GM18909 (cell line): ENCODE measurements at regions not wholly inside any gene's neighbourhood (a gene's known extent, or its start where the extent isn't known, plus 50 kb on each side); places are given as distances from the start of the nearest gene placed in this dataset.
"Not testable (repeated sequence)": the region's sequence is repeated elsewhere in the genome, so short reads cannot be mapped to it uniquely, and the experiment has no call there.

Experiments
- ATAC-seq: cut with Tn5 transposase; IDR thresholded peaks from one replicate; pipeline ENCODE4 v1.9.1; 2021; ENCODE audit warnings: mild to moderate bottlenecking; ENCODE audit not compliant: unreplicated experiment, poor library complexity

DNA sequence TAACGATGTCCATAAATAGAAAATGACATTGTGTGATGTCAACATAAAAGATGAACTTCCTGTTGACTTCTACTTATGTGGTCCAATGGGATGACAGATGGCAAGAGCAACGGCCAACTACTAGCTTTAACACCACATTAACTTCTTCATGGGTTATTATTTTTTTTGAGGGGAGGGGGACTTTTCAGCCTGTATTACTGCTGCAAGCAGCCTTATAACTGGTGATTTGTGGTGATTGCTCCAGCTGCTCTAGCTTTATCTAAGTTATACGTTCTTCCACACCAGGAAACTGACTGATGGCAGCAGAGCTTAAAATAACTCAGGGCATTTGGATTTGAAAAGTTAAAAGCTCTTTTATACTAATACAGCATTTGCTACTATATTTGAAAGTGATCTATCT, 228.8 kb upstream of the B3GALT2 start:
- ATAC-seq = no peak

- no peak for ATAC-seq
Observed at GRCh38 chr1:193413376-193413775, 227.0 kb upstream of the B3GALT2 start.

DNA sequence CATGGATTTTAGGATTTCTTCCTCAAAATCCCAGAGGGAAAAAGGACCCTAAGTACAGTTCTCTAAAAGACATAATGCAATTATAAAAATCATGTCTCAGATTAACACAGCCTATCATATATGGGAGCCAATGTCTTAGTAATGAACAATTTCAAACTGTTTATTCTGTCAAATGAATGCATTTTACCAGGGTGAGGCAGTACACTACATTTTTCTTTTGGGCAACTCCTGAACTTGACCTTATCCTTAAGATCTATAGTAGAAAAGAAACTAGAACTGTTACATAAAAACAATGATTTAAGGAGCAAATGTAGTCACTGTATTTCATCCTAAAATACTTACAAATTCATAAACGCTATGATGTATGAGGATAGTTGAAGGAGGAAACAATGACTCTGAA, 226.3 kb upstream of the B3GALT2 start:
- no peak for ATAC-seq

- no peak for ATAC-seq
Observed at GRCh38 chr1:193411714-193412113, 225.3 kb upstream of the B3GALT2 start.

DNA sequence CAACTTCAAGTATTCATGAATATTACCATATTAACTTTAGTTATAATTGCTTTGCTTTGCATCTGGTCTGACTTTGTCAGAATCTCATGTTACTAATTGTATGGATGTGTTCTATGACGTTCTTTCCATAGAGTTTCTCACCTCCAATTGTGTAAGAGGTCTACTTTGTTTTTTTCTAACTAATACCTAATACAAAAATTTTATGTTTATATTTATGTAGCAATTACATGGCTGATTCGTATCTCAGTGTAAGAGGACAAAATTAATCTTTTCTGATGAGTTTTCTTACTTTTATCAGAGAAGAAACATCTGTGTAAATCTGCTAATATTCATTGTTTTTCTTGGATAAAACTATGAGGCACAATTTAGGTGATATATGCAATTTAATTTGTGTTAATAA, 224.8 kb upstream of the B3GALT2 start:
- ATAC-seq = no peak

GRCh38 chr1:193408782-193409293, 222.4 kb upstream of the B3GALT2 start:
- ATAC-seq = no peak

GRCh38 chr1:193406901-193407300, 220.5 kb upstream of the B3GALT2 start:
- ATAC-seq = peak; percentile 78

DNA sequence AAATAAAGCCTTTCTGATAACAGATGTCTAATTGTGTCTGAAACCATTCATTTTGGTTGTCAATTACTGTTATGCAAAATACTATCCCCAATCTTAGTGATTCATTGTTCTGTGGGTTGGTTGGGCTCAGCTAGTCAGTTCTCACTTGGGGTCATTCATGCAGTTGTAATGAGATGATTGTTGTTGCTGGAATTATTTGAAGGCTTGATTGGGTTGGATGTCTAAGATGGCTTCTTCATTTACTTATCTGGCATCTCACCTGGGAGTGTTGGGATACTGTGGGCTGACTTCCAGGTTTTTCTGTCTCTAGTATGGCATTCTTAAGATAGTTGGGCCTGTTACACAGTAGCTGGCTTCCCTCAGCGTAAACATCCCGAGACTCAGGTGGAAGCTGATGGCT, 217.8 kb upstream of the B3GALT2 start:
- no peak for ATAC-seq

GRCh38 chr1:193402977-193403376, 216.6 kb upstream of the B3GALT2 start:
- no peak for ATAC-seq

GRCh38 chr1:193402037-193402436, 215.6 kb upstream of the B3GALT2 start:
- no peak for ATAC-seq

- ATAC-seq = no peak
Observed at GRCh38 chr1:193394336-193394735, 207.9 kb upstream of the B3GALT2 start.

GRCh38 chr1:193392686-193393085, 206.3 kb upstream of the B3GALT2 start:
- no peak for ATAC-seq

GRCh38 chr1:193388683-193389082, 202.3 kb upstream of the B3GALT2 start:
- ATAC-seq = no peak

GRCh38 chr1:193388165-193388564, 201.8 kb upstream of the B3GALT2 start:
- ATAC-seq = no peak

DNA sequence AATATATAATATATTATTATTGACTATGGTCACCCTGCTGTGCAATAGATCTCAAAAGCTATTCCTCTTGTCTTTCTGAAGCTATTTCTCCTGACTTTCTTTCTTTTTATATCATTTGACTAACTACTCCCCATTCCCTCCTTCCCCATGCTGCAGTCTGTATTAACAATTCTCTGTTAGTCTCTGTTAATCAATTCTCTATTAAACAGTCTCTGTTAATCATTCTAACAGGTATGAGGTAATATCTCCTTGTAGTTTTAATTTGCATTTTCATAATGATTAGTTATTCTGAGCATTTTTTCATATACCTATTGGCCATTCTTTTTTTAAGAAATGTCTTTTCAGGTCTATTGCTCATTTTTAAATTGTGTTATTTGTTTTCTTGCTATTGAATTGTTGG, 201.0 kb upstream of the B3GALT2 start:
- ATAC-seq = no peak

DNA sequence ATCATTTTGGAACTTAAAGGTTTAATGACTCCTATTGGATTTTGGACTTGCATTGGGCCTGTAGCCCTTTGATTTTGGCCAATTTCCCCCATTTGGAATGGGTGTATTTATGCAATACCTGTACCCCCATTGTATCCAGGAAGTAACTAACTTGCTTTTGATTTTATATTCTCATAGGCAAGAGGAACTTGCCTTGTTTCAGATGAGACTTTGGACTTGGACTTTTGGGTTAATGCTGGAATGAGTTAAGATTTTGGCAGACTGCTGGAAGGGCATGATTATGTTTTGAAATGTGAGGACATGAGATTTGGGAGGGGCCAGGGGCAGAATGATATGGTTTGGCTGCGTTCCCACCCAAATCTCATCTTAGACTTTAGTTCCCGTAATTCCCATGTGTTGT, 192.0 kb upstream of the B3GALT2 start:
- not testable (repeated sequence) for ATAC-seq

DNA sequence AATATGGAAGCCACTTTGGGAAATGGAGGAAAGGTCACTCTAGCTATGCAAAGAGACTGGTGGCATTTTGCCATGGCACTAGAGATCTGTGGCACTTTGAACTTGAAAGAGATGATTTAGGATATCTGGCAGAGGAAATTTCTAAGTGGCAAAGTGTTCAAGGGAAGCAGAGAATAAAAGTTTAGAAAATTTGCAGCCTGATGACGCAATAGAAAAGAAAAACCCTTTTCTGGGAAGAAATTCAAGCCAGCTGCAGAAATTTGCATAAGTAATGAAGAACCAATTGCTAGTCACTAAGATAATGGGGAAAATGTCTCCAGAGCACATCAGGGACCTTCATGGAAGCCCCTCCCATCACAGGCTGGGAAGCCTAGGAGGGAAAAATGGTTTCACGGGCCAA, 191.1 kb upstream of the B3GALT2 start:
- ATAC-seq = no peak

DNA sequence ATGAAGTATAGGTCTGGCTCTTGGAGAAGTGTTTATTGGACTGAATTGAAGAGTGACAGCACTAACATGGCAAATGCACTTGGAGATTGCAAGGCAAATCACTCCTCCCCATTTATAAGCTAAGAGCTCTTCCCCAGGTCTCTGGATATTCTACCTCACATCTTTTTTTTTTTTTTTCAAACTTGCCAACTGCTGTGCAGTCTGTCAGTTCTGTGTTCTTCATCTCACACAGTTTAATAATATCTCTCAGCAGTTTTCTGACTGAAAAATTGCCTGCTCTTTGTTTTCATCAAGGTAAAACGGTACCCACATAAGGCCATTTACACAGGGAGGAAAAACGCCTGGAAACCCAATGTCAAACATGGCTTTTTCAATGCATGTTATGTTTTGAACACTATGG, 186.1 kb upstream of the B3GALT2 start:
- ATAC-seq = no peak

- peak; percentile 67 for ATAC-seq
Observed at GRCh38 chr1:193368302-193368701, 181.9 kb upstream of the B3GALT2 start.

- peak; percentile 16 for ATAC-seq
Observed at GRCh38 chr1:193367863-193368262, 181.4 kb upstream of the B3GALT2 start.

DNA sequence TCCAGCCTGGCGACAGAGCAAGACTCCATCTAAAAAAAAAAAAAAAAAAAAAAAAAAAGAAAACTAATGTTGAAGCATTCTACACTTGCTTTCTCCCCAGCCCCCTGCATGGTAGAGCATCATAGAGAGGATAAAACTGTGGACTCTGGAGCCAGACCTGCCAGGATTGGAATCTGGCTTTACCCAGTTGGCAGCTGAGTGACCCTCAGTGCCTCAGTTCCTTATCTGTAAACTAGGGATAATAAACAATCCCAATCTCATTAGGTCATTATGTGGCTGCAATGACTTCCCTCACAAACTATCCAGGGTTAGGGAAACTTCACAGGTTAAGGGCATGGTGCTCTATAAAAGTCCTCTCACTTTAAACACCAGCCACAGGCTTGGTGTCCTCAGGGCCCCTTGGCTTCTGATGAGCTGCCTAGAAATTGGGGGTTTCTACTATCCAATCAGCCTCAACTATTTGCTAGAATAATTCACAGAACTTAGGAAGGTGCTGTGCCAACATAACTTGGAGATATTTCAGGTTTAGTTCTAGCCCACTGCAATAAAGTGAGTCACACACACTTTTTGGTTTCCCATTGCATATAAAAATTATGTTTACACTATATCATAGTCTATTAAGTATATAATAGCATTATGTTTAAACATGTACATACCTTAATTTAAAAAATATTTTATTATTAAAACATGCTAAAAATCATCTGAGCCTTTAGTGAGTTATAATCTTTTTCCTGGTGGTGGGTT, 180.5 kb upstream of the B3GALT2 start:
- no peak for ATAC-seq

- ATAC-seq = no peak
Observed at GRCh38 chr1:193365966-193366365, 179.6 kb upstream of the B3GALT2 start.
